GM12801 (cell line): ENCODE measurements at regions not wholly inside any gene's neighbourhood (a gene's known extent, or its start where the extent isn't known, plus 50 kb on each side); places are given as distances from the start of the nearest gene placed in this dataset.

Experiments
- TF ChIP-seq, protein P1 (sequence below): IDR thresholded peaks from one replicate; pipeline ENCODE4 v1.5.1; 2011; ENCODE audit warnings: control low read depth; ENCODE audit not compliant: insufficient read length; ENCODE audit errors: extremely low read depth

DNA sequence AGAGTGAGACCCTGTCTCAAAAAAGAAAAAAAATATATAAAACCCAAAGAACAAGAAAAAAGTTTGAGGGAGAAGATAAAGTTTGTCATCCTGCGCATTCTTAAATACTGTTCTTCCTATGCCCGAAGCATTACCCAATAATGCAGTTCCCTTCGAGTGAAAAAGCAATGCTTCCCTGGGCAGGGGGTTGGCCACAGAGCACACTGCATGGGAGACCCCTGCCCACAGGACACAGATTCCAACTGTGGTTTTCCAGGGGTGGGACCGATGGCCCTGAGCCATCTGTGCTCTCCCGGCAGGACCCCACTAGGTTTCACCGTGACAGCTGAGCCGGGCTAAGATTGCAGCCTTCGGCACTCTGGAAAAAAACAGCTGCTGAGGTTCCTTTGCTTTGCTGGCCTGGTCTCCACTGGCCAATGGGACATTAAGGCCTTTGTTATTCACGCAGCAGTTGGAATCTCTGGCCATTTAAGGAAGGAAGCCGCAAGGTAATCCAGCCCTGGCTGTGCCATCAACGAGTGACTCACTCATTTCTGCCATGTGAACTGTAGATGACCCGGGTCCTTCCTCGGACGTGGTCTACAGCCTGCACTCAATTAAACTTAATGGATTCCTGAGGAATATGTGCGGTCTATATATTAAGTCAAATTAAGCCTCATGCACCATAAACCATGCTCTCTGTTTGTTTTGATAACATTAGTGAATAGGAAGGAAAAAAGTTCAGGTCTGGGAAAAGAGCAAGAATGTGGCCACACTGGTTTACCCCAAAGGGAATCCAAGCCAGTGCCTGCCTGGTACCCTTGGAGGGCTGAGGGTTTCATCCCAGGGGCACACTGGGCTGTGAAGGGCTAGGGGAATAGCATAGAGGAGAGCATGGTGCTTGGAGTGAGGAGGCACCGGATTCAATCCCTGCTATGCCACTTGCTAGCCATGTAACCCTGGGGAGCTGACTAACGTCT is 163.2 kb downstream of the ZBTB18 start:
- TF ChIP-seq, protein P1, sequence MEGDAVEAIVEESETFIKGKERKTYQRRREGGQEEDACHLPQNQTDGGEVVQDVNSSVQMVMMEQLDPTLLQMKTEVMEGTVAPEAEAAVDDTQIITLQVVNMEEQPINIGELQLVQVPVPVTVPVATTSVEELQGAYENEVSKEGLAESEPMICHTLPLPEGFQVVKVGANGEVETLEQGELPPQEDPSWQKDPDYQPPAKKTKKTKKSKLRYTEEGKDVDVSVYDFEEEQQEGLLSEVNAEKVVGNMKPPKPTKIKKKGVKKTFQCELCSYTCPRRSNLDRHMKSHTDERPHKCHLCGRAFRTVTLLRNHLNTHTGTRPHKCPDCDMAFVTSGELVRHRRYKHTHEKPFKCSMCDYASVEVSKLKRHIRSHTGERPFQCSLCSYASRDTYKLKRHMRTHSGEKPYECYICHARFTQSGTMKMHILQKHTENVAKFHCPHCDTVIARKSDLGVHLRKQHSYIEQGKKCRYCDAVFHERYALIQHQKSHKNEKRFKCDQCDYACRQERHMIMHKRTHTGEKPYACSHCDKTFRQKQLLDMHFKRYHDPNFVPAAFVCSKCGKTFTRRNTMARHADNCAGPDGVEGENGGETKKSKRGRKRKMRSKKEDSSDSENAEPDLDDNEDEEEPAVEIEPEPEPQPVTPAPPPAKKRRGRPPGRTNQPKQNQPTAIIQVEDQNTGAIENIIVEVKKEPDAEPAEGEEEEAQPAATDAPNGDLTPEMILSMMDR, result no peak

GRCh38 chr1:244216836-244217235 is 165.8 kb downstream of the ZBTB18 start:
- TF ChIP-seq, protein P1, result no peak

DNA sequence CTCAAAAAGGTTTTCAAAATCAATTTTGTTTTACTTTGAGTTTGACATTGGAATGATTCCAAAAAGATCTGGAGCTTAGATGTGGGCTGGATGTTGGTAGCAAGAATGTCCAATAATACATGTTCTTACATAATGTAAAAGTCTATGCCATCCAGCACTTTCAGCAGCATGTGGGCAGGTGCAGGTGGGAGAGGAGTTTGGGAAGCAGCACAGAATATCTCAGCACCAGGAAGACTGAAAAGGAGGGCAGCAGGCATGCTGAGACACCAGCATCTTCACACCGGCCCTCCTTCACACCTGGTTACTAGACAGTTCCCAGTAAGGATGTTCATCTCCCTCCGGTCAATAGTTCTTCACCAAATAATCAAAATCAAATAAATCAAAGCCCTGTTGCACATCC is 166.6 kb downstream of the ZBTB18 start:
- TF ChIP-seq, protein P1, result no peak

GRCh38 chr1:244218220-244218619 is 167.1 kb downstream of the ZBTB18 start:
- TF ChIP-seq, protein P1, result no peak

DNA sequence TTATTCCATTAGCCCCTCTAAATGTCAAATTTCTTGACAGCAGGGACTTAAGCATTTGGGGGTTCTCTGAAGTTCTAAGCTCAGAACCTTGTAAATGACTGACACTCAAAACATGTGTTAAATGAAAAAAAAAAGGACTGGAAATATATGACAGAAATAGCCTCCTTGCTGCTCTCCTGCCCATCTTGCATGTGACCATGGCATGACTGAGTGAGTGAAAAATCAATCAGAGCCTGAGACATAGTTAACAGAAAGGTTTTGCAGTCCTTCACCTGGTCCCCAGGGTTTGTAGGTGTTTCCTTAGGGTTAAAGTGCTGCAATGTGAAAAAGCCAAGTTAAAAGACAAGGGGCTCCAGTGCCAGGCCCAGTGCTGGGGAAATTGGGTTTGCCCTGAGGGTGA is 168.1 kb downstream of the ZBTB18 start:
- TF ChIP-seq, protein P1, result no peak

DNA sequence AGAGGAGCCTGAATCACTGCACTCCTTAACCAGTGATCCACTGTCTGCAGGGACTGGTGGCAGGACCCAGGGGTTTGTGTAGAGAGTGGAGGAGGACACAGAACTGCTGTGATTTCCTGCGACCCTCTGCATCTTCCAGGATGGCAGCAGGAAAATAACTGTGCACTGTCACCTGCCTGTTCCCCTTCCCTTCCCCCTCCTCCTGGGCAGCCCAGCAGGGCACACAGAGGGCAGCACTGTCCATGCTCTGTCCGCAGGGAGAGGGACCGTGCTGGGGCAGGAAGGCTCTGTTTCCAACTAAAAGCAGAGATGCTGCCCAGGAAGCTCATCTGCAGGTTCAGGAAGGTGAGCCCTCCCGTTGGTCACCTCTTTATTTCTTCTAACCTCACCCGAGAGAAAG is 168.7 kb downstream of the ZBTB18 start:
- TF ChIP-seq, protein P1, result no peak

GRCh38 chr1:244220410-244220809 is 169.3 kb downstream of the ZBTB18 start:
- TF ChIP-seq, protein P1, result no peak
